WTC11 (cell line): ENCODE measurements at regions not wholly inside any gene's neighbourhood (a gene's known extent, or its start where the extent isn't known, plus 50 kb on each side); places are given as distances from the start of the nearest gene placed in this dataset.

ENCODE experiments used
- ATF6 ChIP-seq: sonication (generic); formaldehyde crosslinking; IDR thresholded peaks from 2 replicates; pipeline ENCODE4 v1.8.1; 2023; ENCODE audit warnings: mild to moderate bottlenecking, missing genetic modification reagents
- CREB1 ChIP-seq: sonication (generic); formaldehyde crosslinking; IDR thresholded peaks from 2 replicates; pipeline ENCODE4 v1.8.0; 2023; ENCODE audit warnings: mild to moderate bottlenecking, missing genetic modification reagents
- CTCF ChIP-seq: fragments of 200-600 bp; IDR thresholded peaks from 2 replicates; pipeline ENCODE4 v1.8.0; 2022; ENCODE audit warnings: antibody characterized with exemption
- ELF4 ChIP-seq: sonication (generic); formaldehyde crosslinking; IDR thresholded peaks from 2 replicates; pipeline ENCODE4 v1.8.1; 2022; ENCODE audit warnings: low read depth, mild to moderate bottlenecking, moderate library complexity, missing genetic modification reagents
- HMGXB4 ChIP-seq: sonication (generic); formaldehyde crosslinking; IDR thresholded peaks from 2 replicates; pipeline ENCODE4 v1.8.1; 2023; ENCODE audit warnings: mild to moderate bottlenecking, moderate library complexity, missing genetic modification reagents
- MAX ChIP-seq: sonication (generic); formaldehyde crosslinking; IDR thresholded peaks from 2 replicates; pipeline ENCODE4 v1.8.0; 2022; ENCODE audit warnings: mild to moderate bottlenecking, missing genetic modification reagents
- MLX ChIP-seq: sonication (generic); formaldehyde crosslinking; IDR thresholded peaks from 2 replicates; pipeline ENCODE4 v1.8.1; 2023; ENCODE audit warnings: mild to moderate bottlenecking, missing genetic modification reagents, moderate library complexity
- STAT6 ChIP-seq: sonication (generic); formaldehyde crosslinking; conservative IDR thresholded peaks from 2 replicates; pipeline ENCODE4 v1.8.1; 2023; ENCODE audit warnings: mild to moderate bottlenecking, low read depth, missing genetic modification reagents, moderate library complexity
- USF2 ChIP-seq: sonication (generic); formaldehyde crosslinking; IDR thresholded peaks from 2 replicates; pipeline ENCODE4 v1.8.1; 2023; ENCODE audit warnings: mild to moderate bottlenecking, missing genetic modification reagents, moderate library complexity
- ZNF121 ChIP-seq: sonication (generic); formaldehyde crosslinking; IDR thresholded peaks from 2 replicates; pipeline ENCODE4 v1.8.0; 2023; ENCODE audit warnings: missing genetic modification reagents
- ZNF512 ChIP-seq: sonication (generic); formaldehyde crosslinking; IDR thresholded peaks from 2 replicates; pipeline ENCODE4 v1.8.1; 2022; ENCODE audit warnings: missing genetic modification reagents, borderline replicate concordance

GRCh38 chr2:59578349-59578748, 975.1 kb downstream of the BCL11A start:
- TF ChIP-seq CTCF (no peak), USF2 (CRISPR knock-in tag) (no peak), ZNF512 (CRISPR knock-in tag) (no peak), ZNF121 (CRISPR knock-in tag) (no peak), MAX (CRISPR knock-in tag) (no peak), ELF4 (CRISPR knock-in tag) (no peak), CREB1 (CRISPR knock-in tag) (no peak), MLX (no peak), STAT6 (no peak), HMGXB4 (CRISPR knock-in tag) (no peak), ATF6 (CRISPR knock-in tag) (no peak)
